Osteocyte (in vitro differentiated cells): ENCODE measurements at regions not wholly inside any gene's neighbourhood (a gene's known extent, or its start where the extent isn't known, plus 50 kb on each side); places are given as distances from the start of the nearest gene placed in this dataset.

Source experiments
- DNase-seq: peaks from one replicate; pipeline ENCODE4 v3.0.0; 2021; ENCODE audit warnings: mixed read lengths; ENCODE audit not compliant: unreplicated experiment; ENCODE audit errors: extremely low spot score
- H3K27ac Mint-ChIP-seq: one replicate; pipeline ENCODE4 v1.8.0; 2021; ENCODE audit warnings: mild to moderate bottlenecking, mixed read lengths; ENCODE audit not compliant: unreplicated experiment
- H3K27me3 Mint-ChIP-seq: one replicate; pipeline ENCODE4 v1.8.0; 2021; ENCODE audit warnings: mixed read lengths; ENCODE audit not compliant: unreplicated experiment
- H3K36me3 Mint-ChIP-seq: one replicate; pipeline ENCODE4 v1.8.0; 2021; ENCODE audit warnings: mixed read lengths; ENCODE audit not compliant: unreplicated experiment
- H3K4me1 Mint-ChIP-seq: one replicate; pipeline ENCODE4 v1.8.0; 2021; ENCODE audit warnings: mixed read lengths; ENCODE audit not compliant: unreplicated experiment
- H3K4me3 Mint-ChIP-seq: one replicate; pipeline ENCODE4 v1.8.0; 2021; ENCODE audit warnings: mild to moderate bottlenecking, moderate library complexity, mixed read lengths; ENCODE audit not compliant: unreplicated experiment
- H3K9me3 Mint-ChIP-seq: one replicate; pipeline ENCODE4 v1.8.0; 2021; ENCODE audit warnings: mixed read lengths; ENCODE audit not compliant: unreplicated experiment
- TF ChIP-seq, protein P1 (sequence below): fragments of 200-600 bp; sonication (generic); IDR thresholded peaks from 2 replicates; pipeline ENCODE4 v1.5.0; 2021; ENCODE audit warnings: antibody characterized with exemption, mild to moderate bottlenecking, moderate library complexity

- no peaks in the 10 kb centered on the region for H3K36me3 Mint-ChIP-seq
- no peak for DNase-seq
- peaks cover 12% of the 10 kb centered on the region for H3K27me3 Mint-ChIP-seq
- no peaks in the 10 kb centered on the region for H3K4me1 Mint-ChIP-seq
- no peaks in the 10 kb centered on the region for H3K9me3 Mint-ChIP-seq
- TF ChIP-seq, protein P1, sequence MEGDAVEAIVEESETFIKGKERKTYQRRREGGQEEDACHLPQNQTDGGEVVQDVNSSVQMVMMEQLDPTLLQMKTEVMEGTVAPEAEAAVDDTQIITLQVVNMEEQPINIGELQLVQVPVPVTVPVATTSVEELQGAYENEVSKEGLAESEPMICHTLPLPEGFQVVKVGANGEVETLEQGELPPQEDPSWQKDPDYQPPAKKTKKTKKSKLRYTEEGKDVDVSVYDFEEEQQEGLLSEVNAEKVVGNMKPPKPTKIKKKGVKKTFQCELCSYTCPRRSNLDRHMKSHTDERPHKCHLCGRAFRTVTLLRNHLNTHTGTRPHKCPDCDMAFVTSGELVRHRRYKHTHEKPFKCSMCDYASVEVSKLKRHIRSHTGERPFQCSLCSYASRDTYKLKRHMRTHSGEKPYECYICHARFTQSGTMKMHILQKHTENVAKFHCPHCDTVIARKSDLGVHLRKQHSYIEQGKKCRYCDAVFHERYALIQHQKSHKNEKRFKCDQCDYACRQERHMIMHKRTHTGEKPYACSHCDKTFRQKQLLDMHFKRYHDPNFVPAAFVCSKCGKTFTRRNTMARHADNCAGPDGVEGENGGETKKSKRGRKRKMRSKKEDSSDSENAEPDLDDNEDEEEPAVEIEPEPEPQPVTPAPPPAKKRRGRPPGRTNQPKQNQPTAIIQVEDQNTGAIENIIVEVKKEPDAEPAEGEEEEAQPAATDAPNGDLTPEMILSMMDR, result no peak
- H3K27ac Mint-ChIP-seq, result no peak overlapping the region
- H3K4me3 Mint-ChIP-seq, result no peak overlapping the region
Observed at GRCh38 chr7:82694022-82694421, 250.4 kb upstream of the CACNA2D1 start.

- no peak for DNase-seq
- Mint-ChIP-seq H3K27ac (no peak overlapping the region), H3K9me3 (no peaks in the 10 kb centered on the region), H3K4me3 (no peak overlapping the region), H3K27me3 (peaks cover 12% of the 10 kb centered on the region), H3K4me1 (no peaks in the 10 kb centered on the region), H3K36me3 (no peaks in the 10 kb centered on the region)
- TF ChIP-seq, protein P1, result no peak
Observed at GRCh38 chr7:82690929-82691328, 247.4 kb upstream of the CACNA2D1 start.

GRCh38 chr7:82685214-82685613 is 241.6 kb upstream of the CACNA2D1 start:
- no peak overlapping the region for H3K4me3 Mint-ChIP-seq
- peaks cover 3% of the 10 kb centered on the region for H3K27me3 Mint-ChIP-seq
- H3K9me3 Mint-ChIP-seq, result no peaks in the 10 kb centered on the region
- no peaks in the 10 kb centered on the region for H3K4me1 Mint-ChIP-seq
- H3K36me3 Mint-ChIP-seq, result no peaks in the 10 kb centered on the region
- DNase-seq, result no peak
- H3K27ac Mint-ChIP-seq, result no peak overlapping the region
- TF ChIP-seq, protein P1, result no peak

DNA sequence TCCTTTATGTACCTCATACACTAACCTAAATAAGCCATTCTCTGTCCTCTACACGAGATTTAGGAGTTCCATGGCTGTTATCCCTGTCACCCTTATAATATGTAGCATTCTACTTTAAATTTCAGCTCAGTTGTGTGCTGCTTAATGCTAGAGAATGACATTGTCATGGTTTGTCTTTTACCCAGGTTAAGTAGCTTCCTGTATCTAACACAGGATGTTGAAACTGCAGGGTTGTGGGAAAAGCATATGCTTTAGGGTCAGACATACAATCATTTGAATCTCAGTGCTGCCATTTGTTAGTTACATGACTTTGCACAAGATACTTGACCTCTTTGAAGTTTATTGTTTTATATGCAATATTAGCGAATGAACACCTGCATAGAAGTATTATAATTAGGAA is 235.1 kb upstream of the CACNA2D1 start:
- no peak for DNase-seq
- Mint-ChIP-seq H3K9me3 (no peaks in the 10 kb centered on the region), H3K27me3 (peaks cover 6% of the 10 kb centered on the region), H3K27ac (no peak overlapping the region), H3K4me3 (no peak overlapping the region), H3K36me3 (no peaks in the 10 kb centered on the region), H3K4me1 (peaks cover 7% of the 10 kb centered on the region)
- TF ChIP-seq, protein P1, result no peak

DNA sequence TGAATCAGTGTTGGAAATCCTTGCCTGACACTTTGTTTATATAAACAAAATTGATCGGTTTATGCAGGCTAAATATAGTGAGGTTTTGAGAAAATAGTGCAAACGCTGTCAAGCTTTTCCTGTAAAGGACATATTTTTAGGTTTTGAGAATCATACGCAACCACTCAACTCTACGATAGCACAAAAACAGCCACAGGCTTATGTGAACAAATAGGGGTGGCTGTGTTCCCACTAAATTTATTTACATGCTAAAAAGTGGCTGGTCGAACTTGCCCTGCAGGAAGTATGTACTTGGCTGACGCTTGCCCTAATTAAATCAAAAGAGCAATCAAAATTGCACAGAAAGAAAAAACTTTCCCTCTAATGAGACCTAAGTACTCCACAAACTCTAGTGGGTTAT is 234.7 kb upstream of the CACNA2D1 start:
- no peak overlapping the region for H3K4me3 Mint-ChIP-seq
- no peaks in the 10 kb centered on the region for H3K9me3 Mint-ChIP-seq
- DNase-seq, result no peak
- peaks cover 5% of the 10 kb centered on the region for H3K27me3 Mint-ChIP-seq
- H3K36me3 Mint-ChIP-seq, result no peaks in the 10 kb centered on the region
- H3K27ac Mint-ChIP-seq, result no peak overlapping the region
- TF ChIP-seq, protein P1, result no peak
- peaks cover 7% of the 10 kb centered on the region for H3K4me1 Mint-ChIP-seq
